CD4-positive, alpha-beta T cell treated with Interleukin-4 for 4 hours (primary cell): ENCODE measurements at regions not wholly inside any gene's neighbourhood (a gene's known extent, or its start where the extent isn't known, plus 50 kb on each side); places are given as distances from the start of the nearest gene placed in this dataset.

ENCODE experiments used
- DNase-seq: peaks from one replicate; pipeline ENCODE4 v3.0.0-alpha.2; 2020

DNA sequence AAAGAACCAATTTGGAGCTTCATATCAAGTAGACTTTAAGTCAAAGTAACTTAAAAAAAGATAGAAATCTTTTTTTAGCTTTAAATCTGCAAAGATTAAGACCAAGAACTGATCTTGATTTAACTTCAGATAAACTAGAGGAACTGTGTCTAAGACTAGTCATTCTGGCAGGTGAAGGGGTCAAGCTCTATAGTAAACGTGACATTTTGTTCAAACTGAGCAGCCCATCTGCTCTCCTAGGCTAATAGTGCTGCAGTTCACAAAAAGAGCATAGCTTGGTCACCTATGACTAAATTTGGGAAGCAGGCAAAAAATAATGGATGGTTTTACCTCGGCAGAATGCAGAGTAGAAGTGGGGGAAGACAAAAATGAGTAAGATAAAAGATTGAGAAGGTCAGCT lies 168.8 kb upstream of the ALCAM start:
- DNase-seq, result no peak

DNA sequence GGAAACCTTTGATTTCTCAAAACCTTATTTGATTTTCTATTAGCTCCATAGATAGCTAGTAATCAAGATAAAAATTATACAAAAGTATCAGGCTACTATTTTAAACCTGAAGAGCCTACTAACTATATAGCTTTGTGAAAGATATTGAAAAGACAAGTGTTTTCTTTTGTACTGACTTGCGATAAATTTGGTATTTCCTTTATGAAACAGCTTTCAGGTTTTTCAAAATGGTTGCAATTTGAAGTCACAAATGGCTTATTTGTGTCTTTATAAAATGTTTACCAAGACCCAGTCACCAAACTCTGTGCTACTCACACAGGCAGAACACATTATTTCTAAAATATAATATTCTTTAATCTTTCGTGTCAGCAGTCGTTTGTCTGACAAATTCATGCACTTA lies 167.5 kb upstream of the ALCAM start:
- DNase-seq, result no peak

DNA sequence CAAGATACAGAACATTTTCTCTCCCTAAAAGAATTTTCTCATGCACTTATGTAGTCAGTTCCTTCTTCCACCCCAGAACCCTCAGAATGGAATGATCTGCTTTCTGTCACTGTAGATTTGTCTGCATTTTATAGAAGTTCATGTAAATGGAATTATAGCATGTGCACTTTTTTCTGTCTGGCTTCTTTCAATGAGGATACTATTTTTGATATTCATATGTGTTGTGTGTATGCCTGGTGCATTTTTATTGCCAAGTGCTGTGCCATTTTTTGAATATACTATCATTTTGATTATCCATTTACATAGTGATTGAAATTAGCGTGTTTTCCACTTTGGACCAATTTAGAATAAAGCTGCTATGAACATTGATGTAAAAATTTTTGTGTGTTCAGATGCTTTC lies 156.6 kb upstream of the ALCAM start:
- no peak for DNase-seq

DNA sequence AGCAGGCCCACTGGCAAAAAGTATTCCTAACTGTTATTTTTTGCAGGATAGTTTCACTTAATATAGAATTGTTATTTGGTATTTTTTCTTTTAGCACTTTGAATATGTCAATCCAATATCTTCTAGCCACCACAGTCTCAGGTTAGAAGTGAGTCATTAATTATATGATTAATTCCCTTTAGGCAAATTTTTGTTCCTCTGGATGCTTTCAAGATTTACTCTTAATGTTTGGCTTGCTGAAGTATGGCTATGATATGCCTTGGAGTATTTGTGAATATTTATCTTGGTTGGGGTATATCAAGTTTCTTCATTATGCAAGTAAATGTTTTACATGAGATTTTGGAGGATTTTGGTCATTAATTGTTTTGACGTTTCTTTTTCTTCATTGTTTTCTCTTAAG lies 152.1 kb upstream of the ALCAM start:
- DNase-seq, result no peak

DNA sequence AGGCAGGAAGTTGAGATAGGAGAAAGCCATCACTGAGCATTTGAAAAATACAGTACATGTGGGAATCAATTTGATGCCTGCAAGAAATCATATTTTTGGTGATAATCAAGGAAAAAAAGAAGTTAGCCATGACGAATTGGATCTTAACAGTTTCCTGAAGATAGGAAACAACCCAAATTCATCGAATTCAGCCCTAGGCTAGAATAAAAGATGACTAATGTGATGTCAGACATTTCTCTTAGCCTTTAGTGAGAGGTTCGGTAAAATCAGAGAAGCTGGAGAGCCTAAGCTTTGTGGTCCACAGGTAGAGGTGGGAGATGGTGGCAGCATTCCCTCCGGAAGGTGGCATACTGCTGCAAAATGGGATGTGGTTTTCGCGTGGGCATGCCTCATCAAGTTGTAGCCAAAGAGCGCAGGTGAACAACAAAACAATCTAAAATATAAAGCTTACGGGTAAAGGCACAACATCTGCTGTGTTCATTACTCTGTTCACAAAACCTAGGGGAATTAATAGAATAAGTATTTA lies 144.1 kb upstream of the ALCAM start:
- DNase-seq, result no peak

DNA sequence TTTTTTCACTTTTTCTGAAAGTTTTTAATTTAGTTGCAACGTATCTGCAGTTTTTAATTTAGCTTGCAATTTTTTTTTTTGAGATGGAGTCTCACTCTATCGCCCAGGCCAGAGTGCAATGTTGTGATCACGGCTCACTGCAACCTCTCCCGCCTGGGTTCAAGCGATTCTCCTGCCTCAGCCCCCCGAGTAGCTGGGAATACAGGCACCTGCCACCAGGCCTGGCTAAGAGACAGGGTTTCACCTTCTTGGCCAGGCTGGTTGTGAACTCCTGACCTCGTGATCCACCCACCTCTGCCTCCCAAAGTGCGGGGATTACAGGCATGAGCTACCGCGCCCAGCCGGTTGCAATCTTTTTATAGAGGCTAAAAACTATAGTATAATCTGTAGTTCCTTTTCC lies 142.9 kb upstream of the ALCAM start:
- no peak for DNase-seq

DNA sequence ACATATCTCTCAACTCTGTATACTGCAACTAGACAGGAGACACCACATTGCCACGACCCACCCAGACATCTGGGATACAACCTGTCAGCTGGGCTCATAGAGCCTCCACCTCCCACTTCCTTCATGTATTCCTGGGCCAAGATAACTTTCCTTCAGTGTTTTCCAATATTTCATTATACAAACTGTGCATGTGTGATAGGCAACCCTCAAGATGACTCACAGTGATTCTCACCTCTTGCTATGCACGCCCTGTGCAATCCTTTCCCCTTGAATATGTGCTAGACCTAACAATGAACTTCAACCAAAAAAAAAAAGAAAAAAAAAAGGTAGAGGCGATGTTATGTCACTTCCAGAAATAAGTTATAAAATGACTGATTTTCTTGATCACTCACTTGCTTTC lies 138.0 kb upstream of the ALCAM start:
- no peak for DNase-seq

DNA sequence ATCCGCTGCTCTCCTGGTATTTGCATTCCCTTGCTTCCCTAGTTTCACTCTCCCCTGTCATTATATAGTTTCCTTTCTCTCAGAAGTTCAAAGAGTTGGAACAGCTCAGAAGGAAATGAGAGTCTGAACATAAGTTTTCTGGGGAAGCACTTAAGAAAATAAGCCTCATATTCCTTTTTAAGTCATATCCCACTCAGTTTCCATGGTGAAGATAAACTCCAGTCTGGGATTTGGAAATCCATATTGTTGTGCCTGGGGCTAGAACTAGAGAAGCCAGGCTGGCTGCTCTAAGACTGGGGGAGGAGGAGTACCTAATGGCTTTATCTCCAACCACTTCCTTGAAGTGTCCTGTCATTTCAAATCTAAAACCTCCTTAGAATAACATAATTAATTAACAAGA lies 134.2 kb upstream of the ALCAM start:
- DNase-seq, result no peak

DNA sequence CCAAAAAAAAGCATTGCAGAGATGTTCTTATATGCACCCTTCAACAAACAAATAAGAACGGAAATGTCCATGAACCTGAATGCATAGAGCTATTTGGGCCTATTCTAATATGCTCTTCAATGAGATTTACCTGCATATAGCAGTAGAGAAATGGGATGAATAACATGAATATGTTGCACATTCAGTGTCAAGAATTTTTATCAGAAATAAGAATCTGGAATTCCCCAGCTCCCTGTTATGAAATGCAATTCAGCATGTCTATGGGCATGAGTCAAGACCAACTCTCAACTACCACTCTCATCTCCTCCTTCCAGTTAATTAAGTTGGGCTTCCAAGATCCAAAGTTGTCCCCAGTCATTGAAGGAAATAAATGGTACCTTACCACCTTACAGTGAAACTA lies 133.7 kb upstream of the ALCAM start:
- DNase-seq, result no peak

DNA sequence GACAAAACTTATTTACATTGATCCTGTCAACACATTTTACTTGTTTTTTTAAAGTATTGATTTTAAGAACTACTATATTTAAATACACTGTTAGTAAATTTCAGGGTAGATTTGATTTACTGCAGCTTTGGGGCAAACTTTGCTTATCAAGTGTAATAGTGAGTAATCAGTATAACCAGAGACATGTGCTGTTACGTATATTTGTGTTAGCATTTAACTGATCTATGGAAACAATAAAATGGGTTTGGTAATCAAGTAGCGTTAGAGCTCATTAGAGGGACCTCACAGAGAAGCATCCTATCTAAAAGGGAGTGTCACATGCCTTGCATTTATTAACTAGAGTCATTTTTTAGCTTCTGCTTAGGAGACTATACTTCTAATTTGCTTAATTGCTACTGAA lies 131.5 kb upstream of the ALCAM start:
- DNase-seq, result no peak

DNA sequence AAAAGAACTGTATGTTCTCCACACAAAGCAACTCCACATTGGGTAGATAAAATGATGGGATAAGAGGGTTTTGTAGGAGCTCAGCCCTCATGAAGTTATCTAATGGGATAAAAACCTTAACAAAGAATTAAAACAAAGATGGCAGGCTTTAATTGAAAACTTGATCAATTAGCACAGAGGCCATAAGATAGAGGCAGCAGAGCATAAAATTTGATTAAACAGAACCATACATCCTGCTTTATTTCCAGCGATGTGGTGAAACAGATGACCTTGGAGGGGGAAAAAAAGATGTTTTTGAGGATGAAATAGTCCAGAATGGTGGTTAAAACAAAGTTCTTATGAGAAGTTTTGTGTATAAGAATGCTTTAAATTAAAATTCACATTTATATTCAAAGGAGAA lies 130.9 kb upstream of the ALCAM start:
- DNase-seq, result no peak

DNA sequence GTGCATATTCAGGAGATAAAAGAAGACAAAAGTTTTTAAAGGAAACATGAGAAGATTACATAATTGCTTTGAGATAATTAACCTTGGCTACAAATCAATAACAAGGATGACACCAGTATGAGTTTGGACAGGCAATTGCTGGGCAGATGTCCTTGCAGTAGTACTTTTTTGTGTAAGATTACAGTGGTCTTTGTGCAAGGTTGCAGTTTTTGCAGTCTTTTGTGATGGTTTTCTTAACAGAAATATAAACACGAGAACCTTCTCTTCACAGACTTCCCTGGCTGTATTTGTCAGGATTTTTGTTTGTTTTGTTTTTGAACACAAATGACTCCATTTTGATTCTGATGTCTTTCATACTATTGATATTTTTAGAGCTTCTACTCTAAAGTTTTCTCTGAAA lies 128.3 kb upstream of the ALCAM start:
- no peak for DNase-seq

DNA sequence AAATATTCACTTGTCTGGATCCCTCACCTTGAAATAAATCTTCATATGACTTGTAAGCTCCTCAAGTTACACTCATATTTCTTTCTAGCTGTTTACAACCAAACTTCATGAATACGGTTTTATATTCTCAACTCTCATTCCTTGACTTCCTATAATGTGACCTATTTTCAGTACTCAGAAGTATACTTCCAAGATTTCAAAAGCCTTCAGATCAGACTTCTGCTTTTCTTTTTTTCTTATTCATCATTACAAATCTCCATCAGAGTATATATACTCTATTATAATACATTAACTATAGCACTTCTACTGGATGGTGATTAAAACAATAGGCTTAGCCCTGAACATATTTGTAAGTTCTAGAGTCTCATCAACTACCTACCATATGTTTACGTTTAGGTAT lies 123.6 kb upstream of the ALCAM start:
- no peak for DNase-seq

DNA sequence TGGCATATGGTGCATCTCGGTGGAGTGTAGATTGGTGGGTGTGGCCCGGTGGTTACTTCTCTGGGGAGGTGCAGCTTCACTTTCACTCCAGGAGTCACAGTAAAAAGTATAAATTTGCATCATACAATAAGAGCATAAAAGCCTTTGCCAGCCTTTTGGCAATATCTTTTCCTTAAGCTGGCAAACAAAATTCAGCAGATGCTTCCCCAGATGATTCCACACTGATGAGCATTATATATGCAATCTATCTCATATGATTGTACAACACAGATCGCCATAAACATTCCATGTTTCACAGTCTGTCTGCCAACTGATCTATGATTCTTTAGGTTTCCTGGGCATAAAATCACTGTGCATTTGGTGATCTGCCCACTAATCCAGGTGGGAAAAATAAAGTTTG lies 120.2 kb upstream of the ALCAM start:
- DNase-seq, result no peak

DNA sequence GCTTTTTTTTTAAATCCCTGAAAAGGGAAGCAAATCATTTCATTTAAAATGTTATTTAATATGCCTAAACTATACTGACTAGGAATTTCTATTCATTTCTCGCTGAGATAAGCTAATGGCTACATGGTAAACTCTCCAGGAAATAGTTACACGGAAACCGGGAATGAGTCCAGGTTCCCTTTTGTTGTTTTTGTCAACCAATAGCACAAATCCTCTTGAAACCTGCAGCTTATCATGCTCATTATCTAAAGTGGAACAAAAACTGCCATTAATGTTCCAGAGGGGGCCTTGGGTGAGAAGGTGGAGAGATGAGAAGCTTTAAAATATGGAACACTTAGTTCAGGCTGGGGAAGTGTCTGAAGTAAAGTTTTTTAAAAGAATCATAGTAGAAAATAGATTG lies 113.5 kb upstream of the ALCAM start:
- DNase-seq, result no peak

DNA sequence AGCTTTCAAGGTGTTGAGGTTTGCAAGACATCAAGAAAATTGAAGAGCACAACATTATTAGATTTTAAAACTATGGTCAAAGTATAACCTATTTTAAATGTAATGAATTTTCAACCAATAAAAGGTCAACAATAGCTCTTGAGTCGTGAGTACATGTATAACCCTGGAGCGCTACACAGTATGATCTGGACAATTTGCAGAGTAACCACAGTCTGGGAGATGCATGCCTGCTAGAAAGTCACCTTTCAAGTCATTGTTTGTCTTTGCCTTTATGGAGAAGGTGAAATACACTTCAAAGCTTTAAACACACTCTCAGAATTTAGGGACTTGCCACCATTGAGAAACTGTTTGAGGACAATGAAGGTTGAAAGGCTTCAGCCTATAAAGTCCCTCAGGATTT lies 112.6 kb upstream of the ALCAM start:
- DNase-seq, result no peak

DNA sequence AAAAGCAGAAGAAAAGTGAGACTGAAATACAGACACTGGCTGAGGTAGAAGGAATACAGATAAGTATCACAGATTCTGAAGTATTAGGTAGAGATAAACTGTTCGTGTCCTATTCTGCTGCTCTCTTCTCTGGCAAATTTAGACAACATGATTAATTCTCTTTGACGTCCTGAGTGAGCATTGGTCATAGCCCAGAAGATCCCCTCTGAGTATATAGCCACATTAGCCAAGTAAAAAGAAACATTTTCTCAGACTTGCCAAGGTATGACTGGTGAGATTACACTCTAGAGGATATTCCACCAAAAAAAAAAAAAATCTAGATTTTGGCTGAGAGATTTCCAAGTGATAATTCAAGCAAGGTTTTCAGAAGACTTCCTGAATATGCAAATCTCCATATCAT lies 111.4 kb upstream of the ALCAM start:
- no peak for DNase-seq

DNA sequence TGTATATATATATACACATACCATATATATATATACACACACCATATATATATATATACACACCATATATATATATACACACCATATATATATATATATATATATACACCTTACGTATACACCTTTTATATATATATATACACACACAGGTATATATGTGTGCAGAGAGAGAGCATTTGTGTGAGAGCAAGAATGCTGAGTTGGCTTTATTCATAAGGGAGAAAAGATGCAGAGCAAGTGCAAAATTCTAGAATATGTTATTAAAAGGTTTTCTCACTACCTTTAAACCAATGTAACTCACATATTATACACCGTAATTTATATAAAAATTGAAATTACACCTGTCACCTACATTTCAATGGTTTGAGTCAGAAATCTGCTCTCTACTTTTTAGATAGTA lies 107.2 kb upstream of the ALCAM start:
- no peak for DNase-seq

DNA sequence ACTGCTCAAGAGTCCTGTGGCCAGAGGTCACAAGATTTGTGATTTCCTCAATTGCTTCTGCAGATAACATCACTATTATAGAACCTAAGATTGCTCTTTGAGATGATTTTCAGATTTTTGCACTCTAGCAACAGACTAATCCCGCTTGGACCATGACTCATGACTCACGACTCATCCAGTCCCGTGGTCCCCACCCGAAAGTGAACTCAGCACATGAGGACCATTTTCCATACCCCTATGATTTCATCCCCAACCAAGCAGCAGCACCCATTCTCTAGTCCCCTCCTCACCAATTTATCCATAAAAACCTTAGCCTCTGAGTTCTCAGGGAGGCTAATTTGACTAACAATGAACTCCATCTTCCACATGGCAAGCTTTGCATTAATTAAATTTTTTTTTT lies 106.3 kb upstream of the ALCAM start:
- DNase-seq, result no peak

DNA sequence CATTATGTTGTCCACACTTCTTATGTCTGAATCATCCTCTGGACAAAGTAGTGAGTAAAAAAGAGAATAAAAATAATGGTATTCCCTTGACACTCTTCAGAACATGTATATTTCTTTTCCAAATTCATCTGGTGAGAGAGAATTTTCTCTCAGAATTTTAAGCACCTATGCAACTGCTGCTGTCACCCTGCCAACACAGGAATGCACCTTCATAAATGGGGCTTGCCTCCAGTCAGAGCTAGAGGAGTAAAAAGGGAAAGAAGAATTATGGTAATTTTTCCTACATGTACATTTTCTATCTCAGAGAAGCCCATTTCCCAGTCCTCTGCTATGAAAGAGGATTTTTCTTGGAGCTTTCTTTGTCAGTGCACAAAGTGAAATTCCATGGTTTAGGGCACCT lies 92.2 kb upstream of the ALCAM start:
- no peak for DNase-seq

DNA sequence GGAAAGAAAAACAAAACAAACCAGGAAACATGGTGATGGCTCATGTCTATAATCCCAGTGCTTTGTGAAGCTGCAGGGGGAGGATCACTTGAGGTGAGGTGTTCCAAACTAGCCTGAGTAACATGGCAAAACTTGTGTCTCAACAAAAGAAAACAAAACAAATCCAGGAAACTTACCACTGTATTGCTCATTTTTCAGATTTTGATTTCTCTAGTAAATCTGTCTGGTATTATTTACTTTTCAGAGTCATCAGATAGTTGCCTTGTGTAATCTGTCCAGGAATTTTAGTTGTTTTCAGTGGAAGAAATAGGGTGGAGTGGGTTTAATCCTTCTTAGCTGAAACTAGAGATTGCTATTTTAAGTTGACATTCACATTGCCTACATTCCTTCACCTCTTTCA lies 91.8 kb upstream of the ALCAM start:
- no peak for DNase-seq

DNA sequence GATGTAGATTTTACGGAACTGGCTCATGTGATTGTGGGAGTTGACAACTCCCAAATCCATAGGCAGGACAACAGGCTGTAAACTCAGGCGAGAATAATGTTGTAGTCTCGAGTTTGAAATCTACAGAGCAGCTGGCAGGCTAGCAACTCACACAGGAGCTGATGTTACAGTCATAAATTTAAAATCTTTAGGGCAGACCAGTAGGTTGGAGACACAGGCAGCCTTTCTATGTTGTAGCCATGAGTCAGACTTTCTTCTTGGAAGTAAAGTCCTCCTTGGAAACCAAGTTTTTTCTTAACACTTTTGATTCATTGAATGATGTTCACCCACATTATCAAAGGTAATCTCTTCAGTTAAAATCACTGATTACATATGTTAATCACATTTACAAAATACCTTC lies 89.1 kb upstream of the ALCAM start:
- DNase-seq, result no peak

DNA sequence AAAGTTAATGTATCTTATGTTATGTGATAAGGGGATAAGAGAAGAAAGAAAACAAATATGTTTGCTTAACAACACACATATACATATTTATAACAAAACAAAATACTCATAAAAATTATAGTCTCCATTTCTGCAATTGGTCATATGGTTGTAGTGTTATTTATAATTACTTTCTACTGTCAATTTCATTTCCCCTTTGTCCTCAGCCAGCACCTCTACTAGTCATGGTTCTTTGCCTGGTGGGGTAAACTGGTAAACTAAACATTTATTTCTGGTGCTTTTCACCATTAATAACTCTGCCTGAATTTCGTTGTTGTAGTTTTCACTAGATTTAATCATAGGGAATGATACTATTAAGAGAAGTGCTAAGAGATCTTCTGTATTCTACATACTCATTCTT lies 88.0 kb upstream of the ALCAM start:
- no peak for DNase-seq

DNA sequence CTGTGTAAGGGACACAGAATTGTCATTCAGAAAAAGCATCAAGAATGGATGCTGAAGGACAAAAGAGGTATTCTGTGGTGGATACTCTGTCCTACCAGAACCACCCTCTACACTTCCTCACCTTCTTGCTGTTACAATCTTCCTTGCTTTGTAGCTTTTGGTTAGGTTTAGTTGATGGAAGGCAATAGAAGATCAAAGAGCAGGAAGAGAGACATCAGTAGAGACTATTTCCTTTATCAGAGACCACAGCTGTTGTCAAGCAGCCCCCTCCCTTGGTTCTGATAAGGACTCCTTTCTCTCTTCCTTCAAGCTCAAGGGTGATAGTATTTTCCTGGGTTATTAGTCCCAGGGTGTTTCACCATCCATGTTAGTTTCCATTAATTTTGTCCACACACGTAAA lies 84.7 kb upstream of the ALCAM start:
- DNase-seq, result no peak

DNA sequence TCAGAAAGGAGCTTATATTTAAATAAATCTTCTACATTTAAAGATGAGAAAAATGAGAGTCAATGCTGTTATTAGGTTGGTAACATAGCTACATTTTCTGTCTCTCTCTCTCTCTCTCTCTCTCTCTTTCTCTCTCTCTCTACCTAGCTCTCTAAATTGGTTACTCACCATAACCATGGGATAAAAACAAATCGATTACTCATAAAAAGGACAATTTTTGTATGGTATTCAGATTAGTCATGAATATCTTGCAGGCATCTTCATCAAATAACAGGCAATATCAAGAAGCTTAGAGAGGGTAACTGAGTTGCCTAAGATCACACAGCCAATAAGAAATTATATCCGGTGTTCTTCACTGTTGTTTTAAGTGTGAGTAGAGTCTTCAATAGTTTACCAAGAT lies 81.8 kb upstream of the ALCAM start:
- DNase-seq, result no peak

DNA sequence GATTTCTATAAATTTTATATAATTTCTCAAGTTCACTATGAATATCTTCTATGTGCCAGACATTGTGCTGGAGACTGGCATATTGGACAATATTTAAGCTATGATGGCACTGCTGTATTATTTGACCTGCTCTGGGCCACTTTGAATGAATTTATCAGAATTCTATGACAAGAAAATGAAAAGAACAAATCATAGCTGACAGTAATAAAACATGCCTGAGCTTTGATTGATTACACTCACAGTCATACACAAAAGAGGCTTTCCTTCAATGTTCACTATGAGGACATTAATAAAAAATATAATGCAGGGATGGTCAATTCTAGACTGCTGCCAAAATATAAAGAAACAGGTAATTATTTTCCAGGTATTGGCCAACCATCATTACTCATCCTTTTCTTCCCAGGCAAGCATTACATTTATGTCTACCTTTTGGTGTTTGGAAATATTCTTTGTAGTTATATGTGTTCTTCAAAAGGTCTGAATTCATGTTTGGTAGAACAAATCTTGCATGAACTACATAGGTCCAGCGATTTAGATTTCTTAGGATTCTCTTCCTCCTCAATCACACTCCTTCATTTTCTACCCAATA lies 81.0 kb upstream of the ALCAM start:
- no peak for DNase-seq
